A673 (cell line): ENCODE measurements at regions not wholly inside any gene's neighbourhood (a gene's known extent, or its start where the extent isn't known, plus 50 kb on each side); places are given as distances from the start of the nearest gene placed in this dataset.

Experiments used
- BruUV-seq: library from RNA; stranded (reverse); fragments of 400-500 nt; replicated peaks from 2 replicates; lab custom pipeline; 2021; lab: Mats Ljungman, UMichigan
- CTCF ChIA-PET: fragments of 300-600 bp; sonication (Branson Sonifier 250); formaldehyde crosslinking; loops from one replicate; lab custom pipeline; 2022; ENCODE audit warnings: antibody characterized with exemption; lab: Charles Lee
- POLR2A ChIA-PET: fragments of 300-600 bp; sonication (Branson Sonifier 250); formaldehyde crosslinking; loops from one replicate; lab custom pipeline; 2022; ENCODE audit warnings: antibody characterized with exemption; ENCODE audit not compliant: low non-redundant PET; lab: Charles Lee
- DNase-seq: peaks from one replicate; pipeline ENCODE4 v3.0.0-alpha.2; 2015; ENCODE audit warnings: low spot score
- H3K27ac ChIP-seq: fragments of 200-600 bp; sonication (generic); 2 replicates; pipeline ENCODE4 v1.5.1; 2016; ENCODE audit warnings: mixed run types, low read depth, mild to moderate bottlenecking, mixed read lengths, antibody characterized with exemption, low read length; ENCODE audit not compliant: poor library complexity, severe bottlenecking
- H3K27me3 ChIP-seq: fragments of 200-600 bp; sonication (generic); replicated peaks from 2 replicates; pipeline ENCODE4 v1.6.1; 2017; ENCODE audit warnings: mixed run types, low read depth, mild to moderate bottlenecking, mixed read lengths, antibody characterized with exemption, low read length; ENCODE audit not compliant: insufficient read depth, poor library complexity
- H3K36me3 ChIP-seq: fragments of 200-600 bp; sonication (generic); 2 replicates; pipeline ENCODE4 v1.6.1; 2016; ENCODE audit warnings: mixed run types, mild to moderate bottlenecking, mixed read lengths, antibody characterized with exemption, low read length; ENCODE audit not compliant: insufficient read depth, poor library complexity, severe bottlenecking
- H3K4me1 ChIP-seq: fragments of 200-600 bp; sonication (generic); 2 replicates; pipeline ENCODE4 v1.6.1; 2017; ENCODE audit warnings: mixed run types, mild to moderate bottlenecking, mixed read lengths, antibody characterized with exemption, low read length; ENCODE audit not compliant: insufficient read depth, poor library complexity, severe bottlenecking
- H3K4me3 ChIP-seq: fragments of 200-600 bp; sonication (generic); 2 replicates; pipeline ENCODE4 v1.5.1; 2016; ENCODE audit warnings: low read depth, mixed run types, mild to moderate bottlenecking, mixed read lengths, low read length; ENCODE audit not compliant: poor library complexity, severe bottlenecking
- H3K9me3 ChIP-seq: fragments of 200-600 bp; sonication (generic); 2 replicates; pipeline ENCODE4 v1.6.1; 2016; ENCODE audit warnings: mixed run types, low read depth, mild to moderate bottlenecking, mixed read lengths, antibody characterized with exemption, low read length; ENCODE audit not compliant: poor library complexity, severe bottlenecking
- CTCF ChIP-seq: fragments of 300-800, 200-600 bp; sonication (generic); conservative IDR thresholded peaks from 2 replicates; pipeline ENCODE4 v1.5.1; 2017; ENCODE audit warnings: low read depth, mild to moderate bottlenecking, antibody characterized with exemption, low read length, moderate library complexity, mixed read lengths
- EZH2 ChIP-seq: fragments of 200-600 bp; sonication (generic); IDR thresholded peaks from 2 replicates; pipeline ENCODE4 v1.6.1; 2017; ENCODE audit warnings: borderline replicate concordance, low read depth, mild to moderate bottlenecking, mixed read lengths, antibody characterized with exemption, low read length; ENCODE audit not compliant: poor library complexity, severe bottlenecking
- intact Hi-C: fragments of 100-400 bp; cut with micrococcal nuclease; formaldehyde crosslinking; loops from one replicate; pipeline ENCODE4 v1.10.0; 2022; ENCODE audit not compliant: unreplicated experiment

GRCh38 chrX:121120690-121121605 is 73.5 kb downstream of the GLUD2 start:
- CTCF ChIA-PET = no interaction called here
- Histone ChIP-seq H3K27me3 (no peaks in the 10 kb centered on the region), H3K9me3 (no peaks in the 10 kb centered on the region), H3K4me3 (no peak overlapping the region), H3K4me1 (no peaks in the 10 kb centered on the region), H3K27ac (no peak overlapping the region), H3K36me3 (no peaks in the 10 kb centered on the region)
- TF ChIP-seq EZH2 = no peak
- TF ChIP-seq CTCF = no peak
- no TSS peak for BruUV-seq
- intact Hi-C loops = no loop called here
- POLR2A ChIA-PET = no interaction called here
- no peak for DNase-seq

GRCh38 chrX:121122332-121122731 is 74.9 kb downstream of the GLUD2 start:
- CTCF ChIA-PET = no interaction called here
- POLR2A ChIA-PET = no interaction called here
- no peaks in the 10 kb centered on the region for H3K9me3 ChIP-seq
- TF ChIP-seq CTCF = no peak
- TF ChIP-seq EZH2 = no peak
- no TSS peak for BruUV-seq
- H3K27ac ChIP-seq = no peak overlapping the region
- no peaks in the 10 kb centered on the region for H3K4me1 ChIP-seq
- no peaks in the 10 kb centered on the region for H3K36me3 ChIP-seq
- no peaks in the 10 kb centered on the region for H3K27me3 ChIP-seq
- H3K4me3 ChIP-seq = no peak overlapping the region
- no peak for DNase-seq
- intact Hi-C loops = no loop called here

GRCh38 chrX:121128925-121129877 is 81.8 kb downstream of the GLUD2 start:
- TF ChIP-seq CTCF = no peak
- TF ChIP-seq EZH2 = no peak
- intact Hi-C loops = no loop called here
- Histone ChIP-seq H3K27me3 (no peaks in the 10 kb centered on the region), H3K9me3 (no peaks in the 10 kb centered on the region), H3K4me1 (no peaks in the 10 kb centered on the region), H3K36me3 (no peaks in the 10 kb centered on the region), H3K4me3 (no peak overlapping the region), H3K27ac (peak overlapping the region; percentile 55)
- no TSS peak for BruUV-seq
- POLR2A ChIA-PET = no interaction called here
- DNase-seq = peak; percentile 69
- CTCF ChIA-PET = no interaction called here
